SK-N-SH (cell line): ENCODE measurements at regions not wholly inside any gene's neighbourhood (a gene's known extent, or its start where the extent isn't known, plus 50 kb on each side); places are given as distances from the start of the nearest gene placed in this dataset.

ENCODE experiments used
- CTCF ChIA-PET: fragments of 300-600, 350-600 bp; formaldehyde crosslinking; extraction: SDS; loops from one replicate; lab custom pipeline; 2021; lab: Yijun Ruan, JAX
- POLR2A ChIA-PET: fragments of 350-600 bp; sonication (Branson Sonifier 250); formaldehyde crosslinking; extraction: SDS; loops from one replicate; lab custom pipeline; 2020; ENCODE audit warnings: antibody characterized with exemption, inconsistent platforms; lab: Yijun Ruan, JAX
- DNase-seq: peaks from one replicate; pipeline ENCODE4 v3.0.0; 2012
- H2AFZ ChIP-seq: fragments of 200-600 bp; sonication (generic); 2 replicates; pipeline ENCODE4 v1.8.1; 2016; ENCODE audit warnings: antibody characterized with exemption, mild to moderate bottlenecking, low read depth
- H3F3A ChIP-seq: fragments of 200-600 bp; sonication (generic); replicated peaks from 2 replicates; pipeline ENCODE3; 2016; ENCODE audit warnings: antibody characterized with exemption, mild to moderate bottlenecking; ENCODE audit not compliant: insufficient read depth
- H3K27ac ChIP-seq, 2 experiments: fragments of 200-500 bp in 1 of 2; fragments of 200-600 bp in 1 of 2; sonication (Bioruptor generic) in 1 of 2; sonication (generic), shearing (Covaris generic) in 1 of 2; 2 replicates each; pipeline versions ENCODE4 v1.5.1 to v1.6.1; 2014 to 2016; ENCODE audit warnings: low read depth in 2 of 2, inconsistent platforms in 1 of 2, low read length in 1 of 2, mild to moderate bottlenecking in 1 of 2, mixed read lengths in 1 of 2
- H3K27me3 ChIP-seq: fragments of 200-600 bp; sonication (generic), shearing (Covaris generic); 2 replicates; pipeline ENCODE4 v1.6.1; 2016; ENCODE audit warnings: mixed run types; ENCODE audit not compliant: insufficient read depth
- H3K36me3 ChIP-seq, 2 experiments: fragments of 200-500 bp in 1 of 2; fragments of 200-600 bp in 1 of 2; sonication (Bioruptor generic) in 1 of 2; sonication (generic) in 1 of 2; replicated peaks in 1 of 2; 2 replicates each; pipeline versions ENCODE3 to v1.5.1; 2014 to 2016; ENCODE audit warnings: low read length in 1 of 2, mild to moderate bottlenecking in 1 of 2; ENCODE audit not compliant: insufficient read depth in 2 of 2, control insufficient read depth in 1 of 2
- H3K4me1 ChIP-seq, 2 experiments: fragments of 200-500 bp in 1 of 2; fragments of 200-600 bp in 1 of 2; sonication (Bioruptor generic) in 1 of 2; sonication (generic), shearing (Covaris generic) in 1 of 2; 2 replicates each; pipeline versions ENCODE4 v1.5.1 to v1.6.1; 2014 to 2016; ENCODE audit warnings: low read depth in 1 of 2, low read length in 1 of 2, mixed run types in 1 of 2; ENCODE audit not compliant: insufficient read depth in 2 of 2, control insufficient read depth in 1 of 2
- H3K4me2 ChIP-seq: fragments of 200-600 bp; sonication (generic), shearing (Covaris generic); 2 replicates; pipeline ENCODE4 v1.6.1; 2017; ENCODE audit warnings: mixed run types
- H3K4me3 ChIP-seq, 2 experiments: fragments of 200-500 bp in 1 of 2; fragments of 200-600 bp in 1 of 2; sonication (Bioruptor generic) in 1 of 2; sonication (generic), shearing (Covaris generic) in 1 of 2; 2 replicates each; pipeline versions ENCODE4 v1.5.1 to v1.8.1; 2014 to 2016; ENCODE audit warnings: low read depth in 2 of 2, inconsistent platforms in 1 of 2, low read length in 1 of 2, mild to moderate bottlenecking in 1 of 2, mixed read lengths in 1 of 2, moderate library complexity in 1 of 2
- H3K79me2 ChIP-seq: fragments of 200-600 bp; sonication (generic); 2 replicates; pipeline ENCODE4 v1.8.1; 2017; ENCODE audit warnings: mild to moderate bottlenecking; ENCODE audit not compliant: insufficient read depth
- H3K9ac ChIP-seq: fragments of 200-600 bp; sonication (generic); 2 replicates; pipeline ENCODE4 v1.6.1; 2017; ENCODE audit warnings: mixed run types
- H3K9me2 ChIP-seq: fragments of 200-600 bp; sonication (generic); 2 replicates; pipeline ENCODE4 v1.6.1; 2017; ENCODE audit warnings: mixed run types
- H3K9me3 ChIP-seq: fragments of 200-600 bp; sonication (generic); 2 replicates; pipeline ENCODE4 v1.6.1; 2017; ENCODE audit warnings: mixed run types, mild to moderate bottlenecking, moderate library complexity
- H4K20me1 ChIP-seq: fragments of 200-600 bp; sonication (generic); 2 replicates; pipeline ENCODE4 v1.6.1; 2017; ENCODE audit warnings: mild to moderate bottlenecking, mixed run types; ENCODE audit not compliant: insufficient read depth
- ELF1 ChIP-seq: IDR thresholded peaks from 2 replicates; pipeline ENCODE4 v1.4.0; 2012
- EP300 ChIP-seq, 2 experiments: IDR thresholded peaks; 2 replicates each; pipeline versions ENCODE4 v1.4.0 to v1.6.1; 2012; ENCODE audit warnings: borderline replicate concordance in 1 of 2, low read depth in 1 of 2, low read length in 1 of 2
- FOSL2 ChIP-seq: IDR thresholded peaks from 2 replicates; pipeline ENCODE4 v1.4.0; 2012; ENCODE audit warnings: low read depth, mild to moderate bottlenecking, moderate library complexity, borderline replicate concordance
- FOXJ3 ChIP-seq: sonication (generic); formaldehyde crosslinking; IDR thresholded peaks from 2 replicates; pipeline ENCODE4 v1.5.1; 2020; ENCODE audit warnings: mild to moderate bottlenecking, missing genetic modification reagents
- GABPA ChIP-seq: IDR thresholded peaks from 2 replicates; pipeline ENCODE4 v1.4.0; 2012; ENCODE audit warnings: low read depth, mild to moderate bottlenecking
- GATA2 ChIP-seq: sonication (generic); formaldehyde crosslinking; IDR thresholded peaks from 2 replicates; pipeline ENCODE4 v1.5.0; 2020; ENCODE audit warnings: mild to moderate bottlenecking, missing genetic modification reagents
- JUND ChIP-seq: IDR thresholded peaks from 2 replicates; pipeline ENCODE4 v1.4.0; 2012
- MEF2A ChIP-seq: IDR thresholded peaks from 2 replicates; pipeline ENCODE4 v1.4.0; 2012; ENCODE audit warnings: low read depth, borderline replicate concordance
- NFIC ChIP-seq: IDR thresholded peaks from 2 replicates; pipeline ENCODE4 v1.4.0; 2012; ENCODE audit warnings: borderline replicate concordance
- PBX3 ChIP-seq: IDR thresholded peaks from 2 replicates; pipeline ENCODE4; 2012
- RAD21 ChIP-seq: IDR thresholded peaks from 2 replicates; pipeline ENCODE4 v1.6.1; 2012; ENCODE audit warnings: mild to moderate bottlenecking, low read length
- RFX5 ChIP-seq: IDR thresholded peaks from 2 replicates; pipeline ENCODE4 v1.6.1; 2012; ENCODE audit warnings: mild to moderate bottlenecking, improper control_type of control experiment, low read length
- RXRA ChIP-seq: IDR thresholded peaks from 2 replicates; pipeline ENCODE4 v1.4.0; 2012; ENCODE audit warnings: low read depth, mild to moderate bottlenecking, borderline replicate concordance
- SIN3A ChIP-seq: IDR thresholded peaks from 2 replicates; pipeline ENCODE4 v1.6.1; 2012; ENCODE audit warnings: low read depth, mild to moderate bottlenecking, low read length, moderate library complexity, borderline replicate concordance
- TCF12 ChIP-seq: IDR thresholded peaks from 2 replicates; pipeline ENCODE4 v1.4.0; 2012
- TEAD4 ChIP-seq: IDR thresholded peaks from 2 replicates; pipeline ENCODE4 v1.4.0; 2012; ENCODE audit warnings: mild to moderate bottlenecking, borderline replicate concordance; ENCODE audit not compliant: insufficient read depth
- ZBTB33 ChIP-seq: IDR thresholded peaks from 2 replicates; pipeline ENCODE4 v1.4.0; 2012; ENCODE audit warnings: low read depth, borderline replicate concordance
- WGBS: methylation state at CpG from one replicate; pipeline ENCODE4 v1.1.6; 2017; ENCODE audit warnings: low lambda C conversion rate; 5-methylcytosine and 5-hydroxymethylcytosine counted together
- TF ChIP-seq, protein P1 (sequence below): fragments of 200-600 bp; sonication (generic); IDR thresholded peaks from 2 replicates; pipeline ENCODE4 v1.6.1; 2017; ENCODE audit warnings: antibody characterized with exemption, mild to moderate bottlenecking, moderate library complexity
- TF ChIP-seq, protein P2 (sequence below): fragments of 150-350 bp; IDR thresholded peaks from 2 replicates; pipeline ENCODE4 v1.6.1; 2016; ENCODE audit warnings: mild to moderate bottlenecking, low read depth, low read length

- no peak overlapping the region for H2AFZ ChIP-seq
- POLR2A ChIA-PET = no interaction called here
- peaks cover 0 to 4% of the 10 kb centered on the region in 2 experiments; a peak in 1 of 4 replicates for H3K4me1 ChIP-seq
- no peak overlapping the region for H3K27ac ChIP-seq
- H3K9me2 ChIP-seq = no peaks in the 10 kb centered on the region
- H3K4me3 ChIP-seq = no peak overlapping the region
- CTCF ChIA-PET = no interaction called here
- H4K20me1 ChIP-seq = no peaks in the 10 kb centered on the region
- H3K36me3 ChIP-seq = no peaks in the 10 kb centered on the region
- no peaks in the 10 kb centered on the region for H3K79me2 ChIP-seq
- no peak overlapping the region for H3K4me2 ChIP-seq
- H3K9ac ChIP-seq = no peak overlapping the region
- DNase-seq = no peak
- no peaks in the 10 kb centered on the region for H3F3A ChIP-seq
- no peaks in the 10 kb centered on the region for H3K27me3 ChIP-seq
- H3K9me3 ChIP-seq = no peaks in the 10 kb centered on the region
- 70% methylated on average over 3 of the region's 3 CpGs for WGBS
- TF ChIP-seq RXRA = no peak
- no peak for TF ChIP-seq TCF12
- TF ChIP-seq RFX5 = no peak
- TF ChIP-seq ZBTB33 = no peak
- no peak for TF ChIP-seq FOSL2
These were observed 438.8 kb upstream of the THRB start for GRCh38 chr3:24933401-24933800.

DNA sequence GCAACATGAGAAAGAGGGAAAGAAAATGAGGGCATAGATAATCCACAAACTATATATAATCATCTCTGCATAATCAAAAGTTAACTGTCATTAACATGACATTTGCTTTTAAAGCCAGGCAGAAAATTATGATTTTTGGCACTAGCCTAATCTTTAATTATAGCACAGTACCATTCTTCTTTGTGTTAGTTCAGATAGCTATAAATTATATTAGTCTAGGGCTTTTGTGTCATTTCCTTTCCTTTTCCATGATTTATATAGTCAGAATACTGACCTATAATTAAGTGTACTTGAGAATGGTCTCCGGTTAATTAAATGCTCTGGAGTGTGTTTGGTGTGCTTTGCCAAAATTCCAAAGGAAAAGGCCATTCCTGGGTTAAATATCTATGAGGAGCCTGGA lies 441.9 kb upstream of the THRB start:
- no peak overlapping the region for H3K9ac ChIP-seq
- no peak overlapping the region for H3K27ac ChIP-seq
- ChIA-PET POLR2A (no interaction called here), CTCF (no interaction called here)
- H3F3A ChIP-seq = no peaks in the 10 kb centered on the region
- H3K4me3 ChIP-seq = no peak overlapping the region
- H4K20me1 ChIP-seq = no peaks in the 10 kb centered on the region
- no peak overlapping the region for H3K4me2 ChIP-seq
- no peaks in the 10 kb centered on the region for H3K79me2 ChIP-seq
- WGBS = 15% methylated on average over 1 of the region's 1 CpG
- H3K36me3 ChIP-seq = no peaks in the 10 kb centered on the region
- no peak for DNase-seq
- H3K27me3 ChIP-seq = no peaks in the 10 kb centered on the region
- no peaks in the 10 kb centered on the region for H3K9me3 ChIP-seq
- no peak overlapping the region for H2AFZ ChIP-seq
- peaks cover 0 to 4% of the 10 kb centered on the region in 2 experiments; a peak in 1 of 4 replicates for H3K4me1 ChIP-seq
- H3K9me2 ChIP-seq = no peaks in the 10 kb centered on the region
- TF ChIP-seq EP300 (IDR thresholded peaks at IDR 0.05; ENCODE audit: borderline replicate concordance in 1 of 2, low read depth in 1 of 2, low read length in 1 of 2) = no peak
- no peak for TF ChIP-seq GATA2
- TF ChIP-seq JUND = no peak
- TF ChIP-seq TEAD4 = no peak
- TF ChIP-seq, protein P1, sequence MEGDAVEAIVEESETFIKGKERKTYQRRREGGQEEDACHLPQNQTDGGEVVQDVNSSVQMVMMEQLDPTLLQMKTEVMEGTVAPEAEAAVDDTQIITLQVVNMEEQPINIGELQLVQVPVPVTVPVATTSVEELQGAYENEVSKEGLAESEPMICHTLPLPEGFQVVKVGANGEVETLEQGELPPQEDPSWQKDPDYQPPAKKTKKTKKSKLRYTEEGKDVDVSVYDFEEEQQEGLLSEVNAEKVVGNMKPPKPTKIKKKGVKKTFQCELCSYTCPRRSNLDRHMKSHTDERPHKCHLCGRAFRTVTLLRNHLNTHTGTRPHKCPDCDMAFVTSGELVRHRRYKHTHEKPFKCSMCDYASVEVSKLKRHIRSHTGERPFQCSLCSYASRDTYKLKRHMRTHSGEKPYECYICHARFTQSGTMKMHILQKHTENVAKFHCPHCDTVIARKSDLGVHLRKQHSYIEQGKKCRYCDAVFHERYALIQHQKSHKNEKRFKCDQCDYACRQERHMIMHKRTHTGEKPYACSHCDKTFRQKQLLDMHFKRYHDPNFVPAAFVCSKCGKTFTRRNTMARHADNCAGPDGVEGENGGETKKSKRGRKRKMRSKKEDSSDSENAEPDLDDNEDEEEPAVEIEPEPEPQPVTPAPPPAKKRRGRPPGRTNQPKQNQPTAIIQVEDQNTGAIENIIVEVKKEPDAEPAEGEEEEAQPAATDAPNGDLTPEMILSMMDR = no peak
- no peak for TF ChIP-seq FOXJ3 (CRISPR knock-in tag)
- TF ChIP-seq GABPA = no peak
- no peak for TF ChIP-seq ELF1
- no peak for TF ChIP-seq SIN3A
- no peak for TF ChIP-seq RAD21
- TF ChIP-seq ZBTB33 = no peak
- no peak for TF ChIP-seq NFIC
- no peak for TF ChIP-seq MEF2A
- TF ChIP-seq, protein P2, sequence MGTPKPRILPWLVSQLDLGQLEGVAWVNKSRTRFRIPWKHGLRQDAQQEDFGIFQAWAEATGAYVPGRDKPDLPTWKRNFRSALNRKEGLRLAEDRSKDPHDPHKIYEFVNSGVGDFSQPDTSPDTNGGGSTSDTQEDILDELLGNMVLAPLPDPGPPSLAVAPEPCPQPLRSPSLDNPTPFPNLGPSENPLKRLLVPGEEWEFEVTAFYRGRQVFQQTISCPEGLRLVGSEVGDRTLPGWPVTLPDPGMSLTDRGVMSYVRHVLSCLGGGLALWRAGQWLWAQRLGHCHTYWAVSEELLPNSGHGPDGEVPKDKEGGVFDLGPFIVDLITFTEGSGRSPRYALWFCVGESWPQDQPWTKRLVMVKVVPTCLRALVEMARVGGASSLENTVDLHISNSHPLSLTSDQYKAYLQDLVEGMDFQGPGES = no peak
- no peak for TF ChIP-seq FOSL2
- no peak for TF ChIP-seq PBX3
